Suprapubic skin (tissue), 4 donors: ENCODE measurements at regions not wholly inside any gene's neighbourhood (a gene's known extent, or its start where the extent isn't known, plus 50 kb on each side); places are given as distances from the start of the nearest gene placed in this dataset.
"Not testable (repeated sequence)": the region's sequence is repeated elsewhere in the genome, so short reads cannot be mapped to it uniquely, and the experiment has no call there.

Experiments used
- CTCF ChIP-seq, 2 donors: fragments of 200-600 bp in 1 of 2; fragments of 450-650 bp in 1 of 2; sonication (generic) in 1 of 2; IDR thresholded peaks; one replicate each; pipeline ENCODE4 v1.5.1; 2016 to 2019; ENCODE audit warnings: antibody characterized with exemption in 2 of 2, mild to moderate bottlenecking in 1 of 2, moderate library complexity in 1 of 2
- EP300 ChIP-seq: sonication (generic); formaldehyde crosslinking; IDR thresholded peaks from one replicate; pipeline ENCODE4 v1.6.1; 2017; ENCODE audit warnings: antibody characterized with exemption
- POLR2A ChIP-seq, 2 donors: fragments of 450-650 bp; IDR thresholded peaks; one replicate each; pipeline ENCODE4 v1.6.1; 2017; ENCODE audit warnings: antibody characterized with exemption in 2 of 2, mild to moderate bottlenecking in 2 of 2, moderate library complexity in 2 of 2
- POLR2AphosphoS5 ChIP-seq, 3 donors: sonication (generic); formaldehyde crosslinking; IDR thresholded peaks; one replicate each; pipeline ENCODE4 v1.6.1; 2017; ENCODE audit warnings: antibody characterized with exemption in 3 of 3

GRCh38 chr21:9862456-9862855, 658.9 kb upstream of the TPTE start:
- not testable (repeated sequence) for TF ChIP-seq CTCF (IDR thresholded peaks at IDR 0.05); EP300; POLR2A (IDR thresholded peaks at IDR 0.05); POLR2AphosphoS5 (IDR thresholded peaks at IDR 0.05)
